SKM-1 (cell line): ENCODE measurements at regions not wholly inside any gene's neighbourhood (a gene's known extent, or its start where the extent isn't known, plus 50 kb on each side); places are given as distances from the start of the nearest gene placed in this dataset.

Experiments used
- DNase-seq: peaks from one replicate; lab custom pipeline; 2025; ENCODE audit not compliant: unreplicated experiment; lab: John Stamatoyannopoulos, UW

GRCh38 chr9:23290973-23291372 lies 535.1 kb downstream of the ELAVL2 start:
- DNase-seq, result no peak

GRCh38 chr9:23302281-23302680 lies 523.8 kb downstream of the ELAVL2 start:
- DNase-seq, result no peak

- no peak for DNase-seq
Measured at GRCh38 chr9:23306731-23307130, 519.3 kb downstream of the ELAVL2 start.

GRCh38 chr9:23307731-23308513 lies 518.1 kb downstream of the ELAVL2 start:
- DNase-seq, result no peak

- DNase-seq, result no peak
Measured at GRCh38 chr9:23309800-23310199, 516.2 kb downstream of the ELAVL2 start.

GRCh38 chr9:23314247-23314646 lies 511.8 kb downstream of the ELAVL2 start:
- no peak for DNase-seq

GRCh38 chr9:23319092-23319491 lies 506.9 kb downstream of the ELAVL2 start:
- DNase-seq, result no peak

GRCh38 chr9:23321049-23321448 lies 505.0 kb downstream of the ELAVL2 start:
- DNase-seq, result no peak

- no peak for DNase-seq
Measured at GRCh38 chr9:23322392-23322791, 503.6 kb downstream of the ELAVL2 start.

GRCh38 chr9:23324511-23324910 lies 501.5 kb downstream of the ELAVL2 start:
- no peak for DNase-seq

GRCh38 chr9:23326597-23326996 lies 499.4 kb downstream of the ELAVL2 start:
- DNase-seq, result no peak

- DNase-seq, result no peak
Measured at GRCh38 chr9:23341346-23341745, 484.7 kb downstream of the ELAVL2 start.

- no peak for DNase-seq
Measured at GRCh38 chr9:23342291-23342690, 483.7 kb downstream of the ELAVL2 start.

- DNase-seq, result no peak
Measured at GRCh38 chr9:23343226-23343625, 482.8 kb downstream of the ELAVL2 start.

GRCh38 chr9:23361096-23361495 lies 464.9 kb downstream of the ELAVL2 start:
- DNase-seq, result no peak

- DNase-seq, result no peak
Measured at GRCh38 chr9:23372703-23373102, 453.3 kb downstream of the ELAVL2 start.

- no peak for DNase-seq
Measured at GRCh38 chr9:23375511-23375910, 450.5 kb downstream of the ELAVL2 start.

GRCh38 chr9:23379842-23380241 lies 446.2 kb downstream of the ELAVL2 start:
- no peak for DNase-seq

GRCh38 chr9:23380821-23381220 lies 445.2 kb downstream of the ELAVL2 start:
- DNase-seq, result no peak

GRCh38 chr9:23382418-23382817 lies 443.6 kb downstream of the ELAVL2 start:
- DNase-seq, result no peak

- DNase-seq, result no peak
Measured at GRCh38 chr9:23394189-23394588, 431.9 kb downstream of the ELAVL2 start.

- DNase-seq, result no peak
Measured at GRCh38 chr9:23408874-23409273, 417.2 kb downstream of the ELAVL2 start.

- DNase-seq, result no peak
Measured at GRCh38 chr9:23412046-23412445, 414.0 kb downstream of the ELAVL2 start.
